ENCODE measurements at regions not wholly inside any gene's neighbourhood (a gene's known extent, or its start where the extent isn't known, plus 50 kb on each side); places are given as distances from the start of the nearest gene placed in this dataset.

GRCh38 chr4:138458751-138459150 is 216.6 kb upstream of the SLC7A11 start:
- TF ChIP-seq CTCF (IDR thresholded peaks at IDR 0.05; ENCODE audit: extremely low read depth in 1 of 2, insufficient read depth in 1 of 2, low read depth in 1 of 2, low read length in 2 of 2) (no peak), POLR2A (IDR thresholded peaks at IDR 0.05; ENCODE audit: low read depth, low read length) (no peak), POLR2AphosphoS5 (IDR thresholded peaks at IDR 0.05; ENCODE audit: insufficient read depth, low read depth, low read length) (no peak), EZH2 (IDR thresholded peaks at IDR 0.05; ENCODE audit: borderline replicate concordance, low read depth, low read length, severe bottlenecking) (no peak), MAX (IDR thresholded peaks at IDR 0.05; ENCODE audit: insufficient read depth, insufficient read length) (no peak), MYC (IDR thresholded peaks at IDR 0.05; ENCODE audit: low read depth, low read length) (no peak), GATA2 (IDR thresholded peaks at IDR 0.05; ENCODE audit: insufficient read depth, insufficient read length, low read depth, low read length) (no peak)
